Kidney (tissue), 13 donors: ENCODE measurements at regions not wholly inside any gene's neighbourhood (a gene's known extent, or its start where the extent isn't known, plus 50 kb on each side); places are given as distances from the start of the nearest gene placed in this dataset.

Source experiments
- DNase-seq, 5 donors: peaks; one replicate each; pipeline ENCODE4 v3.0.0-alpha.2; 2013 to 2020
- FAIRE-seq: peaks from 2 replicates; lab custom pipeline; 2012; peaks lifted over from hg19 to GRCh38; lab: Jason Lieb, UNC
- H3K27ac ChIP-seq, 2 donors: one replicate each; pipeline ENCODE4 v1.7.0; 2013; ENCODE audit warnings: low read depth in 2 of 2, low read length in 2 of 2, inconsistent platforms in 1 of 2
- H3K27me3 ChIP-seq: one replicate; pipeline ENCODE4 v1.7.1; 2013; ENCODE audit warnings: low read length, inconsistent platforms; ENCODE audit not compliant: control insufficient read depth, insufficient read depth
- H3K36me3 ChIP-seq, 3 donors: one replicate each; pipeline versions ENCODE4 v1.7.0 to v1.7.1; 2013; ENCODE audit warnings: low read length in 3 of 3, control low read depth in 1 of 3, inconsistent platforms in 1 of 3; ENCODE audit not compliant: insufficient read depth in 3 of 3, control insufficient read depth in 2 of 3
- H3K4me1 ChIP-seq, 3 donors: one replicate each; pipeline versions ENCODE4 v1.7.0 to v1.7.1; 2013; ENCODE audit warnings: low read length in 3 of 3, inconsistent platforms in 1 of 3, low read depth in 1 of 3; ENCODE audit not compliant: control insufficient read depth in 2 of 3, insufficient read depth in 2 of 3
- H3K4me3 ChIP-seq, 3 donors: one replicate each; pipeline versions ENCODE4 v1.7.0 to v1.8.1; 2013; ENCODE audit warnings: low read length in 3 of 3, control low read depth in 1 of 3, inconsistent platforms in 1 of 3
- H3K9ac ChIP-seq, 3 donors: one replicate each; pipeline versions ENCODE4 v1.7.0 to v1.7.1; 2013; ENCODE audit warnings: low read length in 3 of 3, control low read depth in 1 of 3, inconsistent platforms in 1 of 3
- H3K9me3 ChIP-seq, 3 donors: one replicate each; pipeline versions ENCODE4 v1.7.0 to v1.7.1; 2013; ENCODE audit warnings: low read length in 3 of 3, control low read depth in 1 of 3, inconsistent platforms in 1 of 3; ENCODE audit not compliant: control insufficient read depth in 2 of 3, insufficient read depth in 1 of 3
- intact Hi-C: fragments of 100-400 bp; cut with DNase I; formaldehyde crosslinking; loops from one replicate; pipeline ENCODE4 v1.11.1; 2022
- TF ChIP-seq, protein P1 (sequence below): IDR thresholded peaks from 3 replicates; pipeline ENCODE4 v1.5.1; 2012; ENCODE audit warnings: mild to moderate bottlenecking, moderate library complexity, borderline replicate concordance; ENCODE audit not compliant: insufficient read depth; ENCODE audit errors: extremely low read depth
- donor health status: control.
- donor health status: control.
- donor health status: control.
- donor health status: control.
- donor health status: control.
- donor health status: DM: yes; HTN: yes; CAD: no.
- donor health status: Normal renal cell carcinoma (clear cell type).

DNA sequence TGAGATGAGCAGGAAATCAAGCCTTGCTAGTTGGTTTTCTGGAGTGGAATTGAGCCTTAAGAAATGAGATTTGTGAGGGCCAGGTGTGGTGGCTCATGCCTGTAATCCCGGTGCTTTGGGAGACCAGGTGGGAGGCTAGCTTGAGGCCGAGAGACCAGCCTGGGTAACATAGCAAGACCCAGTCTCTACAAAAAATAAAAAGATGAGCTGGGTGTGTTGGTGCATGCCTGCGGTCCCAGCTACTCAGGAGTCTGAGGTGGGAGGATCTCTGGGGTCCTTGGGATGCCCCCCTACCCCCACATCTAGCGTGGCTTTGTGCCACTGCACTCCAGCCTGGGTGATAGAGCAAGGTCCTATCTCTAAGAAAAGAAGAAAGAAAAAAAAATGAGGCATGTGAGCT lies 104.2 kb upstream of the RTL1 start:
- no peak overlapping the region for H3K4me3 ChIP-seq

DNA sequence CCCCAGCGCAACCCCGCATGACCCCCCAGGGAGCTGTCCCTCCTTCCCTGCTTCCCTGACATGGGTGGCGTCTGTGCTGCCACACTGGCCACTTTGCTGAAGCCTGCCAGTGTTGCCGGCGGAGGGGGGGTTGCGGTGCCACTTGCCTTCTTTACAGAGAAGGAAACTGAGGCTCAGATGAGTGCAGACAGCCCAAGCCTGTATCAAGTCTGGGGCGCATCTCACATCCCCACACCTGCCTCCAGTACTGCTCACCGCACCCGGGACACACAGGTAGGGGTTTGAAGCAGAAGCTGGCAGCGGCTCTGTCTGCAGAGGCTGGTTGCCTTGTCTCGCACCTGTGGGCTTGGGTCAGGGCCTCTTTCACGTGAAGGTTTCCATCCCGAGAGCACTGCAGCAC lies 104.7 kb upstream of the RTL1 start:
- no peaks in the 10 kb centered on the region for H3K27me3 ChIP-seq
- H3K4me1 ChIP-seq: no peaks in the 10 kb centered on the region
- peaks cover 0 to 5% (median 0%) of the 10 kb centered on the region in 3 donors for H3K9me3 ChIP-seq
- no peak for FAIRE-seq
- H3K36me3 ChIP-seq: no peaks in the 10 kb centered on the region
- H3K9ac ChIP-seq: no peak overlapping the region
- peak in 1 of 5 donors; percentile 45 for DNase-seq
- intact Hi-C loops: no loop called here
- H3K27ac ChIP-seq: no peak overlapping the region
- no peak overlapping the region for H3K4me3 ChIP-seq
- TF ChIP-seq, protein P1, sequence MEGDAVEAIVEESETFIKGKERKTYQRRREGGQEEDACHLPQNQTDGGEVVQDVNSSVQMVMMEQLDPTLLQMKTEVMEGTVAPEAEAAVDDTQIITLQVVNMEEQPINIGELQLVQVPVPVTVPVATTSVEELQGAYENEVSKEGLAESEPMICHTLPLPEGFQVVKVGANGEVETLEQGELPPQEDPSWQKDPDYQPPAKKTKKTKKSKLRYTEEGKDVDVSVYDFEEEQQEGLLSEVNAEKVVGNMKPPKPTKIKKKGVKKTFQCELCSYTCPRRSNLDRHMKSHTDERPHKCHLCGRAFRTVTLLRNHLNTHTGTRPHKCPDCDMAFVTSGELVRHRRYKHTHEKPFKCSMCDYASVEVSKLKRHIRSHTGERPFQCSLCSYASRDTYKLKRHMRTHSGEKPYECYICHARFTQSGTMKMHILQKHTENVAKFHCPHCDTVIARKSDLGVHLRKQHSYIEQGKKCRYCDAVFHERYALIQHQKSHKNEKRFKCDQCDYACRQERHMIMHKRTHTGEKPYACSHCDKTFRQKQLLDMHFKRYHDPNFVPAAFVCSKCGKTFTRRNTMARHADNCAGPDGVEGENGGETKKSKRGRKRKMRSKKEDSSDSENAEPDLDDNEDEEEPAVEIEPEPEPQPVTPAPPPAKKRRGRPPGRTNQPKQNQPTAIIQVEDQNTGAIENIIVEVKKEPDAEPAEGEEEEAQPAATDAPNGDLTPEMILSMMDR: no peak

More for the DNA sequence above, 104.2 kb upstream of the RTL1 start:
- H3K9me3 ChIP-seq: peaks cover 0 to 5% (median 0%) of the 10 kb centered on the region in 3 donors
- intact Hi-C loops: no loop called here
- no peaks in the 10 kb centered on the region for H3K36me3 ChIP-seq
- H3K27me3 ChIP-seq: no peaks in the 10 kb centered on the region
- no peaks in the 10 kb centered on the region for H3K4me1 ChIP-seq
- H3K9ac ChIP-seq: no peak overlapping the region
- TF ChIP-seq, protein P1: no peak
- FAIRE-seq (no peak), DNase-seq (peak in 1 of 5 donors; percentile 26)
- no peak overlapping the region for H3K27ac ChIP-seq

DNA sequence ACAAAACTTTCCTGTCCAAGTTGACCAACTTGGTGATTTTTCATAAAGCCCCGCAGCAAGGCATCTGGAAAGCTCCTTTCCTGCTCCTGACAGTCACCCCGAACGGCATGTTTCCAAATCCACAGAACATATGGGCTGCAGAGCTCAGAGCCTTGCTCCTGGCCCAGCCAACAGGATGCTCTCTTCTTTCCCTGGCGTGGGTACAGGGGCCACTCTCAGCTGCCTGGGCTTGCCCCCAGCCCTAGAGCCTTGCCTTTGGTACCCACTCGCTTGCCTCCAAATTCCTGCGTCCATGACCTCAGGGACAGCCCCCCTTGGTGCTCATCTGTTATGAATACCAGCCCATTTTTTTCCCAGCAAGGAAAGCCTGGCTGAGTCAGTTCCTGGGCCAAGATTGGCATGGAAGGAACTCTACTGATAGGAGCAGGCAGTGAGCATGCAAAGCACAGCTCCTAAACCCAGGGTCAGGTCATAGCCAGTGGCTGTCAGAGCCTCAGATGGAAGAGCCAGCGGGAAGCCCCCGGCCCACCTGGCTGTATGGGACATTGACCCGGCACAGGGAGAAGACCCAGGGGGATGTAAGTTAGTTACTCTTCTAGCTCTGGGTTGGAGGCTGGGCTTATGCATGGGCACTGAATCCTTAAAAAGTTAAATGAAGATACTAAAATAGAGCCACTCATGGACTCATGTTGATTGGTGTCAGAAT lies 105.3 kb upstream of the RTL1 start:
- Histone ChIP-seq H3K27ac (no peak overlapping the region), H3K4me1 (no peaks in the 10 kb centered on the region), H3K4me3 (no peak overlapping the region), H3K36me3 (no peaks in the 10 kb centered on the region), H3K9me3 (peaks cover 0 to 5% (median 0%) of the 10 kb centered on the region in 3 donors), H3K9ac (no peak overlapping the region), H3K27me3 (no peaks in the 10 kb centered on the region)
- TF ChIP-seq, protein P1: no peak
- peak in 1 of 5 donors; percentile 29 for DNase-seq
- intact Hi-C loops: no loop called here
- no peak for FAIRE-seq
